IgD-negative memory B cell (primary cell): ENCODE measurements at regions not wholly inside any gene's neighbourhood (a gene's known extent, or its start where the extent isn't known, plus 50 kb on each side); places are given as distances from the start of the nearest gene placed in this dataset.

Experiments
- H3K27ac Mint-ChIP-seq, 3 donors: one replicate each; pipeline ENCODE4 v1.8.0; 2020 to 2022; ENCODE audit warnings: mild to moderate bottlenecking in 3 of 3, mixed read lengths in 3 of 3, moderate library complexity in 1 of 3
- H3K27me3 Mint-ChIP-seq: one replicate; pipeline ENCODE4 v1.8.0; 2021; ENCODE audit warnings: mixed read lengths
- H3K36me3 Mint-ChIP-seq: one replicate; pipeline ENCODE4 v1.8.0; 2020; ENCODE audit warnings: mild to moderate bottlenecking, mixed read lengths
- H3K4me1 Mint-ChIP-seq, 3 donors: one replicate each; pipeline ENCODE4 v1.8.0; 2020 to 2022; ENCODE audit warnings: mixed read lengths in 3 of 3, mild to moderate bottlenecking in 1 of 3
- H3K4me3 Mint-ChIP-seq, 4 donors: one replicate each; pipeline ENCODE4 v1.8.0; 2020 to 2022; ENCODE audit warnings: mild to moderate bottlenecking in 4 of 4, mixed read lengths in 4 of 4, moderate library complexity in 3 of 4
- H3K9me3 Mint-ChIP-seq, 3 donors: one replicate each; pipeline ENCODE4 v1.8.0; 2020 to 2021; ENCODE audit warnings: mixed read lengths in 3 of 3, mild to moderate bottlenecking in 1 of 3

DNA sequence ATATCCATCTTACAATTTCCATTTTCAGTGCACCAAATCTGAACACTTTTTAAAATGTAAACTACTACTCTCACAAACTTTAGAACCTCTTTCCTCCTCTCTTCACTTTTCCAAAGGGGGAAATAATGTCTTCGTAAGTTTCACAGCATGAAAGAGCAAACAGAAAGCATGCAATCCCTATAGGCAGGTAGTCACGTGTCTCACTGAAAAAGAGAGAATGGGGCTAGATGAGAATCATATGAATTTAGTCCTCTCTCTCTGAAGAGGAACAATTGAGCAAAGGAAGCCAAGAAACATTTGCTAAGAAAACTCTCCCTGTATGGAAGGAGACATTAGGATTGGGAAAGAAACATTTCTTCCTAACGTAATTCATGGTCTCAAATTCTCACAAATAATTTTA lies 613.9 kb downstream of the PLA2G4A start:
- Mint-ChIP-seq H3K4me3 (no peak overlapping the region), H3K9me3 (peaks cover 0 to 3% (median 0%) of the 10 kb centered on the region in 3 donors), H3K4me1 (no peaks in the 10 kb centered on the region), H3K27me3 (no peaks in the 10 kb centered on the region), H3K27ac (no peak overlapping the region), H3K36me3 (no peaks in the 10 kb centered on the region)

GRCh38 chr1:187443939-187444338 lies 615.2 kb downstream of the PLA2G4A start:
- Mint-ChIP-seq H3K36me3 (no peaks in the 10 kb centered on the region), H3K4me3 (no peak overlapping the region), H3K9me3 (peaks cover 0 to 3% (median 0%) of the 10 kb centered on the region in 3 donors), H3K27me3 (no peaks in the 10 kb centered on the region), H3K4me1 (no peaks in the 10 kb centered on the region), H3K27ac (no peak overlapping the region)

GRCh38 chr1:187445066-187445465 lies 616.3 kb downstream of the PLA2G4A start:
- H3K4me3 Mint-ChIP-seq, result no peak overlapping the region
- no peak overlapping the region for H3K27ac Mint-ChIP-seq
- H3K4me1 Mint-ChIP-seq, result no peaks in the 10 kb centered on the region
- H3K36me3 Mint-ChIP-seq, result no peaks in the 10 kb centered on the region
- H3K9me3 Mint-ChIP-seq, result peaks cover 0 to 3% (median 0%) of the 10 kb centered on the region in 3 donors
- H3K27me3 Mint-ChIP-seq, result no peaks in the 10 kb centered on the region

- Mint-ChIP-seq H3K4me1 (no peaks in the 10 kb centered on the region), H3K27ac (no peak overlapping the region)
These were observed 622.5 kb downstream of the PLA2G4A start for GRCh38 chr1:187451238-187451637.

DNA sequence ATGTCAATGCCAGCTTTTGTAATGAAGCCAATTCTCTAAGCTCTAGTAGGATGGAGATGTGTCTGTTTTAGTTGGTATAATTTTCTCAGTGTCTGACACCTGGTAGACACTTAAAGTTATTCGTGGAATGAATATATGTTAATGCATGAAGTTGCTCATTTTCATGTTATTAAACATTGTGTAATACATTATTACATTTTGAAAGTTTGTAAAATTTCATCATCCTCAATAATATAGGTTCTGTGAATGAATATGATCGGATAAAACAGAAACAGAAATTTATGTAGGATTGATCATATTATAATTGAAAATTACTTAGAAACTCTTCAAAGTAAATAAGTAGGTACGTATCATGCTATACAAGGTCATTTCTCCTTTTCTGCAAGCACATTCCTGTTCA lies 625.3 kb downstream of the PLA2G4A start:
- H3K9me3 Mint-ChIP-seq, result no peaks in the 10 kb centered on the region
- no peak overlapping the region for H3K4me3 Mint-ChIP-seq
- H3K27ac Mint-ChIP-seq, result no peak overlapping the region
- no peaks in the 10 kb centered on the region for H3K36me3 Mint-ChIP-seq
- H3K4me1 Mint-ChIP-seq, result no peaks in the 10 kb centered on the region
- H3K27me3 Mint-ChIP-seq, result no peaks in the 10 kb centered on the region

More at GRCh38 chr1:187451238-187451637, 622.5 kb downstream of the PLA2G4A start:
- H3K4me3 Mint-ChIP-seq, result no peak overlapping the region
- no peaks in the 10 kb centered on the region for H3K27me3 Mint-ChIP-seq
- no peaks in the 10 kb centered on the region for H3K36me3 Mint-ChIP-seq
- H3K9me3 Mint-ChIP-seq, result no peaks in the 10 kb centered on the region

DNA sequence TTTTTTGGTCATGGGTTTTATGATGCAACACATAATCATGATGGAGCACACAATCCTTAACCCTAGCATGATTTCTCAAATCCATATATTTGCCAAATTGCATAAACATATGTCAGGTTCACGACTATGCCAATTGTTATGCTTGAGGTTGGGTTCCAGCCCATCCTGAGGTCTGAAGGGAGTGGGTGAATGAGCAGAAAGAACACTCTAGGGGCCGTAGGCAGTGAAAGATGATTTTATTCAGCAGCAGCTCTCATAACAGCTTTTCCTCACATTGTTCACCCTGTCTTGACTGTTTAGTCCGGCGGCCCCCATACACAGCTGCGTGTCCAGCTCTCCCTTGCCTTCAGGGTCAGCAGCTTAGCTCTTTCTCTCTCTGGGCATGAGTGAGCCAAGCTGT lies 627.7 kb downstream of the PLA2G4A start:
- H3K4me1 Mint-ChIP-seq, result no peaks in the 10 kb centered on the region
- no peaks in the 10 kb centered on the region for H3K36me3 Mint-ChIP-seq
- no peak overlapping the region for H3K4me3 Mint-ChIP-seq
- no peaks in the 10 kb centered on the region for H3K27me3 Mint-ChIP-seq
- H3K9me3 Mint-ChIP-seq, result peaks cover 0 to 1% (median under 1%) of the 10 kb centered on the region in 3 donors
- no peak overlapping the region for H3K27ac Mint-ChIP-seq

- no peaks in the 10 kb centered on the region for H3K27me3 Mint-ChIP-seq
- H3K27ac Mint-ChIP-seq, result no peak overlapping the region
- H3K36me3 Mint-ChIP-seq, result no peaks in the 10 kb centered on the region
- H3K4me1 Mint-ChIP-seq, result peaks cover 0 to 1% (median 0%) of the 10 kb centered on the region in 3 donors
- no peak overlapping the region for H3K4me3 Mint-ChIP-seq
- peaks cover 6 to 24% (median 7%) of the 10 kb centered on the region in 3 donors for H3K9me3 Mint-ChIP-seq
These were observed 631.3 kb downstream of the PLA2G4A start for GRCh38 chr1:187460093-187460492.

DNA sequence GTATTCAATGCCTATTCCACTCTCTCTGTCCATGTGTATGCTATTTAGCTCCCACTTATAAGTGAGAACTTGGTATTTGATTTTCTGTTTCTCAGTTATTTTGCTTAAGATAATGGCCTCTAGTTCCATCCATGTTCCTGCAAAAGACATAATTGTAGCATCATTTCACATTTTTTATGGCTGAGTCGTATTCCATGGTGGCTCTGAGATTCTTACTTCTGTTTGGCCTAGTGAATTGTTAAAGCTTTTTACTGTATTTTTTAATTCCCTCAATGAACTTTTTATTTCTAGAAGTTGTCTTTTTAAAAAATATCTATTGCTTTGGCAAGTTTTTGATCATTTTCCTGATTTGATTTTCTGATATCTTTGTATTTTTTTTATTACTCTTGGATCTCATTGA lies 635.6 kb downstream of the PLA2G4A start:
- no peaks in the 10 kb centered on the region for H3K27me3 Mint-ChIP-seq
- H3K36me3 Mint-ChIP-seq, result no peaks in the 10 kb centered on the region
- H3K4me1 Mint-ChIP-seq, result peaks cover 0 to 1% (median 0%) of the 10 kb centered on the region in 3 donors
- H3K9me3 Mint-ChIP-seq, result peaks cover 9 to 29% (median 10%) of the 10 kb centered on the region in 3 donors
- no peak overlapping the region for H3K27ac Mint-ChIP-seq
- no peak overlapping the region for H3K4me3 Mint-ChIP-seq

- no peaks in the 10 kb centered on the region for H3K36me3 Mint-ChIP-seq
- H3K27ac Mint-ChIP-seq, result no peak overlapping the region
- H3K27me3 Mint-ChIP-seq, result no peaks in the 10 kb centered on the region
- H3K4me3 Mint-ChIP-seq, result no peak overlapping the region
- peaks cover 0 to 1% (median 0%) of the 10 kb centered on the region in 3 donors for H3K4me1 Mint-ChIP-seq
- peaks cover 9 to 29% (median 10%) of the 10 kb centered on the region in 3 donors for H3K9me3 Mint-ChIP-seq
These were observed 636.7 kb downstream of the PLA2G4A start for GRCh38 chr1:187465441-187465840.

GRCh38 chr1:187469836-187470235 lies 641.1 kb downstream of the PLA2G4A start:
- H3K4me3 Mint-ChIP-seq, result no peak overlapping the region
- H3K36me3 Mint-ChIP-seq, result peaks cover 2% of the 10 kb centered on the region
- H3K9me3 Mint-ChIP-seq, result peaks cover 3 to 8% (median 6%) of the 10 kb centered on the region in 3 donors
- no peaks in the 10 kb centered on the region for H3K27me3 Mint-ChIP-seq
- no peak overlapping the region for H3K27ac Mint-ChIP-seq
- no peaks in the 10 kb centered on the region for H3K4me1 Mint-ChIP-seq

GRCh38 chr1:187471555-187471954 lies 642.8 kb downstream of the PLA2G4A start:
- no peaks in the 10 kb centered on the region for H3K27me3 Mint-ChIP-seq
- H3K9me3 Mint-ChIP-seq, result peaks cover 3 to 4% (median 4%) of the 10 kb centered on the region in 3 donors
- H3K4me3 Mint-ChIP-seq, result no peak overlapping the region
- H3K36me3 Mint-ChIP-seq, result peaks cover 2% of the 10 kb centered on the region
- H3K27ac Mint-ChIP-seq, result no peak overlapping the region
- H3K4me1 Mint-ChIP-seq, result no peaks in the 10 kb centered on the region

DNA sequence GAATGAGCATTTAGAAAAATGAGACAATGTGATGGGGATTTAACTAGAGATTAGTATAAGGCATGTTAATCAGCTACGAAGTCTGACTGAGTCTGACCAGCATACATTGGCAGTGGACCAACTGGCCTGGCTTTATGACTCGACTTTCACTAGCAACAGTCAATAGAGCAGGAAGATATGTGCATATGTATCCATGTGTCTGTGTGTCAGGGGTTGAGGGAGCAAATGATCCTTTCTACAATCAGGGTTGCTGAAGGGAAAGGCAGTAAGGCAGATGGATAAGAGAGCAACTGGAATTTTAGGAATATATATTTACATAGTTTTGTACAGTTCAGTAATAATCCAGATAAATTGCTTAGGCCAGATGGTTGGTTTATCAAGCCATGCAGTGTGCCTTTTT lies 645.6 kb downstream of the PLA2G4A start:
- Mint-ChIP-seq H3K4me3 (no peak overlapping the region), H3K27me3 (no peaks in the 10 kb centered on the region), H3K27ac (no peak overlapping the region), H3K4me1 (no peaks in the 10 kb centered on the region), H3K36me3 (peaks cover 2% of the 10 kb centered on the region), H3K9me3 (peaks cover 0 to 3% (median under 1%) of the 10 kb centered on the region in 3 donors)

GRCh38 chr1:187476671-187477070 lies 647.9 kb downstream of the PLA2G4A start:
- no peaks in the 10 kb centered on the region for H3K4me1 Mint-ChIP-seq
- H3K36me3 Mint-ChIP-seq, result no peaks in the 10 kb centered on the region
- no peak overlapping the region for H3K4me3 Mint-ChIP-seq
- peaks cover 0 to 6% (median 0%) of the 10 kb centered on the region in 3 donors for H3K9me3 Mint-ChIP-seq
- no peak overlapping the region for H3K27ac Mint-ChIP-seq
- H3K27me3 Mint-ChIP-seq, result no peaks in the 10 kb centered on the region

GRCh38 chr1:187477103-187477502 lies 648.4 kb downstream of the PLA2G4A start:
- no peaks in the 10 kb centered on the region for H3K27me3 Mint-ChIP-seq
- H3K36me3 Mint-ChIP-seq, result no peaks in the 10 kb centered on the region
- no peak overlapping the region for H3K27ac Mint-ChIP-seq
- peaks cover 0 to 6% (median 0%) of the 10 kb centered on the region in 3 donors for H3K9me3 Mint-ChIP-seq
- H3K4me1 Mint-ChIP-seq, result no peaks in the 10 kb centered on the region
- H3K4me3 Mint-ChIP-seq, result no peak overlapping the region

DNA sequence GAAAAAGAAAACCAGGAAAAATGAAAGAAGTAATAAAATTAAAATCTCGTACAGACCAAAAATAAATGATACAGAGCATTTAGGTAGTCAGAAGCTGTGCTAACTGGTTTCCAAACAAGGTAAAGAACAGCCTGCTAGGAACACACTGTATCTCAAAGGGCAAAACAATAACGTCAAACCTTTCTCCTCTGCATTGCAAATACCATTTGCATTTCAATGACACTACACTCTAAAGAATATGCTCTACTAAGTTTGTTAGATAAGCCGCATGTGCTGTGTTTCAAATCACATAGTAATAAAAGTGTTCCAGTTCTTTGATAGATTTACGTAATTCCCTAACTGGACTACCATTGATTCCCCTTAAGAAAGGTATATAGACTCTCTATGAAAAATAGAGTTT lies 648.8 kb downstream of the PLA2G4A start:
- Mint-ChIP-seq H3K27me3 (no peaks in the 10 kb centered on the region), H3K9me3 (peaks cover 0 to 6% (median 0%) of the 10 kb centered on the region in 3 donors), H3K36me3 (no peaks in the 10 kb centered on the region), H3K4me3 (no peak overlapping the region), H3K27ac (no peak overlapping the region), H3K4me1 (no peaks in the 10 kb centered on the region)

DNA sequence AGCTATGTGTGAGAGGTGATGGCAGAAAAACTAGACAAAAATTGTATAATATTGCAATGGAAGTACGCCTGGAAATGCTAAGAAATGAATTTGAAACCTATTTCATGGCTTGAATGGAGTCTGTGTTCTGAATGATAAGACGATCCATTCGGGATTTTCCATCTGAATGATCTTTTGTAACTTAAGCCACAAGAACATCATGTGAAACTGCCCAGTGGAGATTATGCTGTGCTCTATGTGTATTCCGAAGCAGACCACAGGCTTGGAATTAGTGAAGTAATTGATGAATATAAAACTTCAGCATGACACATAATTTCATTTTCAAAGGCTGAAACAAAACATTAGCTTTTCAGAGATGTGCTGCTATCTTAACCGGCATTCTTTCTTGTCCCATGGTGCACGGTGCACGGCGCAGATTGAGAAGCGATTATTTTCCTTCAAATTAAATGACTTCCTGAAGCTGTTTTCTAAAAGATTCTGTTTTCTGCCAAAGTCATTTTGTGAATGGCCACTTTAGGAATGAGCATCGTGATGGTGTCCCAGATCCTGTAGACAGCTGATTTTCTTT lies 652.9 kb downstream of the PLA2G4A start:
- Mint-ChIP-seq H3K9me3 (peaks cover 0 to 4% (median 1%) of the 10 kb centered on the region in 3 donors), H3K36me3 (no peaks in the 10 kb centered on the region), H3K27me3 (no peaks in the 10 kb centered on the region), H3K4me1 (no peaks in the 10 kb centered on the region), H3K4me3 (no peak overlapping the region), H3K27ac (no peak overlapping the region)
